Lung microvascular endothelial cell (primary cell): ENCODE measurements at regions not wholly inside any gene's neighbourhood (a gene's known extent, or its start where the extent isn't known, plus 50 kb on each side); places are given as distances from the start of the nearest gene placed in this dataset.

Experiments
- DNase-seq, 2 donors: peaks; one replicate each; pipeline versions ENCODE4 v3.0.0 to v3.0.0-alpha.2; 2010; ENCODE audit warnings: low read depth in 2 of 2

- DNase-seq = no peak
Observed at GRCh38 chr3:99126316-99126715, 224.8 kb upstream of the DCBLD2 start.

DNA sequence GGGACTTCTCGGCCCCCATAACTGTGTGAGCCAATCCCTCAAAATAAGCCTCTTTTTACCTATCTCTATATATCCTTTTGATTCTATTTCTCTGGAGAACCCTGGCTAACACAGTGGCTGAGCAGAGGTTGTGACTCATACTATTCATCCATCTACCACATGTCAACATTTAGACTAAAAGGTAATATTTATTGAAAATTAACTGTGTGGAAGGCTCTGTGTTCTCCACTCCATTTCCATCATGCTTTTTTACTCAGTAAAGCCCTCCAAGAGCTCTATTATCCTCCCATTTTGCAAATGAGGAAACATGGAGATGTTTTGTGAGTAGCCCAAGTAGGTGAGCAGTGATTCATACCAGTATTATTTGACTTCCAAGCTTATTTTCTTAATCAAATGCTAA, 217.9 kb upstream of the DCBLD2 start:
- DNase-seq = peak in 1 of 2 donors; percentile 35

DNA sequence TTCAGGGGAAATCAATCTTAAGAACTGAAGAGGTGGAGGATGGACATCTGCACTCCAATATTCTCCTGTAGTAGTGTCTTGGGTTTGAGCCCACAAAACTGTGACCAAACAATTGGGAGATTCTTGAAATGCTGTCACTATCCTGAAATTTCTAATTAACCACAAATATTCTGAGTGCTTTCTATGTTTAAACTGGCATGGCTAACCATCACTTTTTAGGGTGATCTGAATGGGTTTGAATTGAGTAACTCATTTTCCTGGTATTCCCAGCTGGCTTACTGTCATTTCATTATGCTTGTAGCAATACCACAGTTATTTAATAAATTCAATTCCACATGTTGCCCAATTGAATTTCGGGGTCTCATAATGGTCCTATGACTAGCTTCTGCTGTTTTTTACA, 216.9 kb upstream of the DCBLD2 start:
- no peak for DNase-seq

DNA sequence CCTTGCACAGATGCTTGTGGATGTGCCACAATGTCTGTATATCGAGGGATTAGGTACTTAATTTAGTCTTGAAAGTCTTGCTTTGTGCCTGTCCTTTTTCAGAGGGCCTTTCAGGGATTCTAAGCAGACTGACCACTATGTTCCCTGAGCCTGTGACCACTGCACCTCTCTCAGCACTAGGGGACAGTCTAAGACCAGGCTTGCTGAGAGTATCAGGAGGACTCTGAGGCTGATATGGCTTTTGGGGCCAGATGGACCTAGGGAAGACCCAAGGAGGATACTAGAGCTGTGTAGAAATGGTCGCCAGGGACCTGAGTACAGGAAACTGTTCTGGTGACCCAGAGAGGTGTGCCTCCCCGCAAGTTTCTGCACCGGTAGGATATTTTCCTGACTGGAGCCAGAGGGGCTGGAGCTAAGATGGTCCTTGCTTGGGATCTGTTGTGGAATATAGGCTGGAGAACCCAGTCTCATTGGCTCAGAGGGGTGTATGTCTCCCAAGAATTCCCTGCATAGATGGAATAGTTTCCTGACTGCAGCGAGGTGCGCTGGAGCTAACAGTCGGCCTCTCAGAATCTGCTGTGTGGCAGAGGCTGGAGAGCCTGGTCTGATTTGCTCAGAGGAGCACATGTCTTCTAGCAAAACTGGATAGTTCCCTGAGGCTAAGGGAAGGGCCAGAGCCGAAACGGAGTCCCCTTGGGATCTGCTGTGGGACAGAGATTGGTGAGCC, 213.2 kb upstream of the DCBLD2 start:
- DNase-seq = peak; percentile 80 to 83

DNA sequence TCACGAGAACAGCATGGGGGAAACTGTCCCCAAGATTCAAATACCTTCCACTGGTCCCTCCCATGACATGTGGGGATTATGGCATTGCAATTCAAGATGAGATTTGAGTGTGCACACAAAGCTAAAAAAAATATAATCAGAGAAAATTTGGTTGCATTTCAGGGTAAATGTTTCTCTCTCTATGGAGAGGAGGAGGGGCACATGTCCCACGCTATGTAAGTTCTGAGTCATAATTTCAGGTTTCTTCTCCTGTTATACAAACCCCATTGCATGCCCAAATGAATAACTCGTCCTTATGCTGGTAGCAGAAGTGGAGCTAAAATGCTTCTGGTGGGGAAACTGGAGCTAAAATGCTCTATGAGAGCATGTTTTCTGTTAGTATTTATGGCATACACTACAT, 209.7 kb upstream of the DCBLD2 start:
- DNase-seq = peak in 1 of 2 donors; percentile 28

DNA sequence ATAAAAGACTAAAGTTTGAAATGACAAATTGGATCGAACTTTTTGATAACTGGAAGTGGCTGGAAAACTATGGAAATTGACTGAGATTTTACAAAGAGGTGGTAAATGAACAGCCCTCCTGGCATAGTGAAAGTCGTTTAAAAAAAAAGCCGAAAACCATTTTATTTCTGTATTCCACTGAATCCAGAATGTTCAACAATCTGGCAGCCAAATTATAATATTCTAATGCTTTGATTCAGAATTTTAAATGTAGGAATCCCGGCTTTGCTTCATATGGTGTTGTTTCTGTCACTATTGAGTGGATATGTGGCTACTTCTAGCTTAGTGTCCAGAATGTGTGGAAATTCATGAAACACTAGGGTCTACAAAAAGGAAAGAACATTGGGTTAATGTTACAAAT, 208.9 kb upstream of the DCBLD2 start:
- DNase-seq = no peak

- peak; percentile 98 to 99 for DNase-seq
Observed at GRCh38 chr3:99108508-99108907, 207.0 kb upstream of the DCBLD2 start.

- DNase-seq = no peak
Observed at GRCh38 chr3:99094606-99095005, 193.1 kb upstream of the DCBLD2 start.

DNA sequence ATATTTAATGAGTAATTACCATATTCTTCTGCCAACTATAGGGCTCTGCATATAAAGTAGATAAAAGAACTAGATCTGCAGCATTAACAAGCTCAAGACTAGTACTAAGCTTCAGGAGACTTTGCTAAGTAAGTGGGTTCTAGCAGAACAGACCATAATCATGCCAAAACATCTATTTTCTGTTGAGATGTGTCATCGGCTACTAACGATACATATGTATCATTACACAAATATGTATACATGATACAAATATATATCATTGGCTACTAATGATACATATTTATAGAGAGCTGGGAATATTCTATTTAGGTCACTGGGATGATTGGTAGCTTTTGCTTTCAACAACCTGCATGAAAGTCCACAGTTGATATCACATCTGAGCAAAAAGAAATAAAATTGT, 185.8 kb upstream of the DCBLD2 start:
- no peak for DNase-seq

DNA sequence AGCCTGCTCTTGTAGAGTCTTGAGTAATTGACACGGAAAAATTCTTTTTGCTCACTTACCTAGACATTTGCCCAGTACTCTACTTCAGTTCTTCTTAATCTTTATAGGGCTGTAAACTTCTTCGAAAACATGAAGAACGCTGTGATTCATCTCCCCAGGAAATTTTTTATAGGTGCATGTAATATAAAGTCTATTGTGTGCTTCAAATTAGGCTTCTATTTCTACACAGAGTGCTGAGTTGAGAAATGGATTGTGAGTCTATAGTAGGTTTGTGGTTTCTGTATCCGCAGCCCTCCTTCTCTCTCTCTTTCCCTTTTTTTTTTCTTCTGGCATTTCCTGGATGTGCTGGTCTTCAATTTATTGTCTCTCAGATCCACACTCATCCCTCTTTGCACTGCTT, 183.3 kb upstream of the DCBLD2 start:
- DNase-seq = no peak

- DNase-seq = no peak
Observed at GRCh38 chr3:99084156-99084555, 182.7 kb upstream of the DCBLD2 start.

- no peak for DNase-seq
Observed at GRCh38 chr3:99071096-99071495, 169.6 kb upstream of the DCBLD2 start.

GRCh38 chr3:99069973-99070372, 168.5 kb upstream of the DCBLD2 start:
- no peak for DNase-seq

GRCh38 chr3:99066863-99067262, 165.4 kb upstream of the DCBLD2 start:
- DNase-seq = no peak

- DNase-seq = no peak
Observed at GRCh38 chr3:99049164-99049563, 147.7 kb upstream of the DCBLD2 start.

DNA sequence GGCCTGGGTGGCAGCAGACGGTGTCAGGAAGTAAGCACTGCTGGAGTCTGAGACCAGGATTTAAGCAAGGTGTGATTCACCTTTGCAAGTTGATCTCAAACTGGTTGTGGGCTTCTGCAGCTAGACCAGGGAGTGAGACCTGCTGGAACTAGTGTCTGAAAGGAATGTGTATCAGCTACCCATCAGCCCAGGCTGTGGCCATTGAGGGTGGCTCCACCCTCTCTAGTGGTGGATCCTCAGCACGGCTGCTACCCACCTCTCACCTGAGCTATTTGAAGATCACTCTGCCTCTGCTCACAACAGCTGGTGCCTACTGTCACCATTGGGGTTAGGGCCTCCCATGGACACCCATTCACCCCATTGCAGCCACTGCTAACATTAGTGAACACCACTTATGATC, 140.3 kb upstream of the DCBLD2 start:
- DNase-seq = no peak

GRCh38 chr3:99031778-99032177, 130.3 kb upstream of the DCBLD2 start:
- DNase-seq = no peak

DNA sequence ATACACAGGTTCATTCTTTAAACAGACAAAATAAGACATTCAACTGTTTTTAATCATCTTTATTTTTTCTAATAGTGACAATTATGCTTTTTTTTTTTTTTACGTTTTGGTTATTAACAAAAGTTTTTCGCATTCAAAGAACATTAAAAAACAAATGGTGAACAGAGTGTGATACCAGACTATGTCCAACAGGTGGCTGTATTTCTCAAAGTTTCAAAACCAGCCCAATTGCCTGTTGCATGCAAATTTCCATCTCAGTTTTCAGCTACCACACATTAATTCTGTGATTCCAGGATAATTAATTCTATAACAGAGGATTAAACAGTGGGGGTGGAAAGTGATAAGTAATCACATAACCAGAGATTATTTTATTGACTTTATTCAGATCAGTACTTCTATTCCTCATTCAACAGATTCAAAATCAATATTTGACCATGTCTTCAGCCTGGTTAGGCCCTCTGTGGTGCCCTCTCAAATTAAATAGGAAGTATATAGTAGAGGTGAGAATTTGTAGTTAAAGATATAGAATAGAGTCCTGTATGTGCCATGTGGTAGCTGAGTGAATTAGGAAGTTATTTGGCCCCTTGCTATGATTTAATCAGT, 122.2 kb upstream of the DCBLD2 start:
- peak; percentile 66 to 80 for DNase-seq

DNA sequence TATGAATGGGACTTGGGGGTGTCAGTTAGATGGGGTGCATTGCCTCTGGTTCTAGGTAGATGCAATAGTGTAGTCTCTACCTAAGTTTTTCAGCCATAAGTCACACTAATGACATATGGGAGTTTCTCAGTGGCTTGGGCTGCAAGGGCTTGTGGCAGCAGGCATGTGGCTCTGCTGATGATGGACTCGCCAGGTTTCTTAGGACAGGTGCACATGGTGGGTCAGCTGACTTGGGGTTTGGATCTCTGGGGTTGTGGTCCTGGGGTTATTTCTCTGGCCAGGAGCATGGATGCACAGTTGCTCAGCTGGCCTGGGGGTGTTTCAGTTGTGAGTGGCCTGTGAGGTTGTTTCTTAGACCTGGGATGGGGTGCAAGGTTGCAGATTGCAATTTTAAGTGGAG, 120.0 kb upstream of the DCBLD2 start:
- DNase-seq = no peak

GRCh38 chr3:99016452-99016851, 115.0 kb upstream of the DCBLD2 start:
- no peak for DNase-seq

GRCh38 chr3:99013777-99014315, 112.4 kb upstream of the DCBLD2 start:
- no peak for DNase-seq

GRCh38 chr3:99013077-99013476, 111.6 kb upstream of the DCBLD2 start:
- DNase-seq = no peak

DNA sequence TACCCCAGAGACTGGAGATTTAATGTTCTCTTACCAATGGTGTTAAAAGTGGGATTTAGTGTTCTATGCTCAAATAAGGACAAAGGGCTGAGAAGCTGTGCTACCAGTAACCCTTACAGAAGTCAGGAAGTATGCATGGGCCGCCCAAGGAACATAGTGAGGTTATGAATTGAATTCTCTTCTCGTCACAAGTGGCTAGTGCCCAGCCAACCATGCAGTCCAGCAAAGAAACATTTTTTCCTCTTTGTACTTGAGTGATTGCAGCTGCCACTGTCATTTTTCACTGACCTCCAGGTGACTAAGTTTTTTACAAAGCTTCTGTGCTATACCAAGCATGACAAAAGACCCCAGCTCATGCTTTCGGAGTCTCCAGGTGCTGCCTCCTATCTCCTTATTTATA, 110.6 kb upstream of the DCBLD2 start:
- no peak for DNase-seq
